GM19238 (cell line): ENCODE measurements at regions not wholly inside any gene's neighbourhood (a gene's known extent, or its start where the extent isn't known, plus 50 kb on each side); places are given as distances from the start of the nearest gene placed in this dataset.

Source experiments
- DNase-seq: peaks from one replicate; pipeline ENCODE4 v3.0.0; 2011; ENCODE audit warnings: low spot score; ENCODE audit not compliant: insufficient read length

DNA sequence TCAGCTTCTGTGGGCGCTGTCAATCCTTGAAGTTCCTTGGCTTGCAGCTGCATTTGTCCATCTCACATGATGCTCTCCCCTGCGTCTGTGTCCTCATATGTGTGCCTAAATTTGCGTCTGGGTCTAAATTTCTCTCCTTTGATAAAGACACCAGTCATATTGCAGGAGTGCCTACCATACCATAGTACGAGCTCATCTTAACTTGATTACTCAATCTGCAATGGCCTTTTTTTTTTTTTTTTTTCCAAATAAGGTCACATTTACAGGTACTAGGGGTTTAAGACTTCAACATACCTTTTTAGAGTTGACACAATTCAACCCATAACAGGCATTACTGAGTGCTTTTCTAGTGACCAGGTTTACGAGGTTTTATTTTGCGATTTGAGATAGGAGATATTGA lies 233.3 kb upstream of the TBX3 start:
- DNase-seq = no peak

DNA sequence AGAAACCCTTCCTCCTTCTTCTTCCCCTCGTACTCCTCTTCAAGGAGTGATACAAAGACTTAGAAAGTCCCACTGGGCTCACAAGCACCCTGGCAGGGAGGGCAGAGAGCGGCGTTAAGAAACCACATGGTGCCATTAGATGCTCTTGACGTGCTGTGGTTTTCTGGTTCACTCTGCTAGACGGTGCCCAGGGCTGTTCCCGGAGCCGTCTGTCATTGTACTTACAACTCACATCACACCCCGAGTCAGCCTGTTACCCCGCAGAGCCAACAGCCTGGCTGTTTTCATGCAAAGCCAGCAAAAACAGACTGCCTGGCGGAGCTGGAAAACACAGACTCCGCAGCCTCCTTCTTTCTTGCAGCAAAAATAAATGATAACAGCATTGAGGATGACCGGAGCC lies 232.6 kb upstream of the TBX3 start:
- DNase-seq = no peak

DNA sequence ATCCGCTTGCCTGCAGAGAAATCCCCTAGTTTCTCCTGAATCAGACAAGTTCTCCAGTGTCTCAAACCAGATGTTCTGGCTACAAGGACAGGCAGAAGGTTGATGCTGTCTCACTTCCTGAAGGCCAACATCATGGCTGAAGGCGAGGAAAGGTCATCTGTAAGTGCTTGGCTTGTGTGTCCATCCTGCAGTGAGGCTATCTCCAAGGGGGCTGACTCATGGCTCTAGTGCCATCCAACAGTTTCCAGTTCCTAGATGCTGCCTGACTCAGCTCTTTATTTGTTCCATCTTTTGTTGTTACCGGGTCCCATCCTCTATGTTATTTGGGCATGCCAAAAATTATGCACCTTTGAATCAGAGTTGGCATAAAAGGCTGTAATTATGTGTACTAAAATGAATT lies 232.1 kb upstream of the TBX3 start:
- DNase-seq = no peak

DNA sequence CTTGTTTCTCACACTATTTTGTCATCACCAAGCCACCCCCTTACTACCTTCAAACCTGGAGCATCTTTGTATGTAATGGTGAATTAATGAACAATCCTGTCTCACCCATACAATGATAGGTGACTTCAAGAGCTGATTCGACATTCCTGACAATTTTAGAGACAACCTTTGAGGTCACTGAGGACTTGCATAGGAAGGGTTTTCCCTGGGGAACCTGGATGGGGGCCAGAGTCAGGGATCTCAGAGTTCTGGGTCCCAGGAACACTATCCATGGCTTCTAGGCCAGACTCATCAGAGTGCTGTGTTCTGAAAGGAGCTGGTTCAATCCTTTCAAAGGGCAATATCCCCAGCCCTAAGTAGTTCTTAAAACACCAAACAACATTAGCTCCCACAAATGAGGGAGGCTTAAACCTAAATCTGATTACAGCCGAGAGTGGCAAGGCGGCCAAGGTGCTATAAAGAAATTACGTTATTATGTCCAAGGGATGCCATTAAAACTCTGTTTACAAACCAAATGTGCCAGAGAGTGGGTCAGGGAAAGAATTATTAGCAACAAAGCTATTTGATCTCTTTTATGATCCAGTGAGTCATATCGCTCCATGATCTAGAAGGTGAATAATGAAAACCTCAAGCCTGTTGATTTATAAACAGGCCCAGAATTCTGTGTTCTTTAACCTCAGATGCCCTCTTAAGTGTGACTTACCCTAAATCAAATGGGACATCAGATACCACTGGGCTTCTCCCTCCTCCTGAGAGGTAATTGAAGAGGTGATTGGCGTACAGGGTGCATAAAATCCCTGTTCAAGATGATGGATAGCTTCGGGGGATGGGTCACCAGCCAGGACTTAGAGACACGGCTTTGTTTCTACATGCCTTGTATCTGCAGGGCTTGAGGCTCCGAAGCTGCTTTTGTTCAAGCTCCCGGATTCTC lies 230.2 kb upstream of the TBX3 start:
- DNase-seq = no peak

DNA sequence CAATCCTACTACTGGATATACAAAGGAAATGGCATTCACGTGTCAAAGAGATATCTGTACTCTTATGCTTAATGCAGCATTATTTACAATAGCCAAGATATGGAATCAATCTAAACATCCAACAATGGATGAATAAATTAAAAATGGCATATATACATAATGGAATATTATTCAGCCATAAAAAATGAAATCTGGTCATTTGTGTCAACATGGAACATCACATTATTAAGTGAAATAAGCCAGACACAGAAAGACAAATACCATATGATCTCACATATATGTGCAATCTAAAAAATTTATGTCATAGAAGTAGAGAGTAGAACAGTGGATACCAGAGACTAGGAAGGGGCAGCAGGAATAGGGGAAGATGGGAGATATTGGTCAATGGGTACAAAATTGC lies 228.8 kb upstream of the TBX3 start:
- no peak for DNase-seq

DNA sequence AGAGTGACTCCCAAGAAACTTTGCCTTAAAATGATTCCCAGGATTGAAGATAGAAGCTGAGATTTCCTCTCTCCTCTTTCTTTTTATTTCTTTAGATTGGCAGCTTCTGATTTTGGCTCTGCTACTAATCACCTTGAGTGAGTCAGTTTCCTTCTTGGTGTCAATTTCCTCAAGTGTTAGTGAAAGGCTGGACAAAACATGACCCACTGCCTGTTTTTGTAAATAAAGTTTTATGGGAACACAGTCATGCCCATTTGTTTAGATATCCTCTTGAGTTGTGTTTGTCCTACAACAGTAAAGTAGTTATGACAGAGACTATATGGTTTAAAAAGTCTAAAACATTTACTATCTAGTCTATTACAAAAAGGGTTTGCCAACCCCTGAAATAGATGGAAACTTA lies 227.2 kb upstream of the TBX3 start:
- DNase-seq = no peak

DNA sequence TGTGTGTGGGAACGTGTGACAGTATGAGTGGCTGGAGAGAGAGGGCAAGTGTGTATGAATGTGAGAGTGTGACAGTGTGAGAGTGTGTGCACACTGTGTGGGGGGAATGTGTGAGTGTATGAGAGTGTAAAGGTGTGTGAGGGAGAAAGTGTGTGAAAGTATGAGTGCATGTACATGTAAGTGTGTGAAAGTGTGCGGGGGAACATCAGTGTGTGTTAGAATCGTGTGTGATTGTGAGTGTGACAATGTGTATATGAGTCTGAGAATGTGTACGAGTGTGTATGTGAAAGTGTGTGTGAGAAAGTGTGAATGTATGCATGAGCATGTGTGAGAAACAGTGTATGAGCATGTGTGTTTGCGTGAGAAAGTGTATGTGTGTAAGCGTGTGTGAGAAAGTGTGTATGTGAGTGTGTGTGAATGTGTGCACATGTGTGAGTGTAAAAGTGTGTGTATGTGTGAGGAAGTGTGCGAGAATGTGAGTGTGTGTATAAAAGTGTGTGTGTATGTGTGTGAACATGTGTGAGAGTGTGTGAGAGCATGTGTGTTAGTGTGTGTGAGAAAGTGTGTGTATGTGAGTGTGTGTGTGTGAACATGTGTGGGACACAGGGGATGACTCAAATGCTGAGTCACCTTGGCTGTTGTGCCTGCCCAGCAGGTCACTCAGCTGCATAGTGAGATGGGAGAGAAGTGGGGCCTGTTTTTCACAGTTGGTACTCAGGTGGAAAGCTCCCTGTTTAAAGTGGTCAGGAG lies 220.5 kb upstream of the TBX3 start:
- no peak for DNase-seq

DNA sequence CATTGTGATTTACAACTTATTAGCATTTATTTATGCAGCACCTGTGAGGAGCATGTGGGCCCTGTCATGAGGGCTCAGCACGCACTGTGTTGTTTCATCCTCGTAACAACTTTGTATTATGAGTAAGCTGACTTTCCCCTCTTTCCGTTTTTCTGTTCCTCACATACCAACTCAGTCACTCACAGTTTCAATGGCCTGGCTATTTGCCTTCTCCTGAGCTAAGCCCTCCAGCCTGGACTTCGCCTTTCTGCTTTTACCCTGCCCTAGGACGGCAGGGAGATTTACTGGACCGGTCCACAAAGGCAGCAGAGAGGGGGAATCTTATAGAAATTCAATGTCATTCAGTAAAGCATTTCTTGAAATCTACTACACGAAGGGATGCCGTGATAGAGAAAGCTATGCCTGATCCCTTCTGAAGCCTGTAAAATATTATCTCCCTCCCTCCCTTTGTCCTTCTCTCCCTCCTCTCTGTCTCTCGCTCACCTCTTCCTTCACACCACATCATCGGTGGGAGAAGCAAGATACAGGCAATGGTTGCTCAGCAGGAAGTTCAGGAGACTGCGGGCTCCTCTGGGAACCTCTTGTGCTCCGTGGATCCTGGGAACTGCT lies 219.2 kb upstream of the TBX3 start:
- DNase-seq = no peak

DNA sequence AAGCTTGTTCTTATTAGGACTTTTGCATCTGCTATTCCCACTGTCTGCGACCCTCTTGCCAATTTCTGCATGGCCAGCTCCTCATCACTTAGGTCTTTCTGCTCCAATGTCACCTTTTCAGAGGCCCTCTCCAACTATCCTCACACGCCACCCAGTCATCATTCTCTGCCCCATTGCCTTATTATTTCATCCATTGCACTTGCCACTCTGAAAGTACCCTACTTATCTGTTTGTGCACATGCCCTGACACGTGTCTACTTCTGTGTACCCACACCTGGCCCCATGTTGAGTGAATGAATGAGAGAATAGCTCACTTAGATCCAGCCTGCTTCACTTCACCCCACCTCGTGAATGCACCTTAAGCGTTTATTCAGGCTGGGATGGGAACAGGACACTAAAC lies 218.7 kb upstream of the TBX3 start:
- no peak for DNase-seq

DNA sequence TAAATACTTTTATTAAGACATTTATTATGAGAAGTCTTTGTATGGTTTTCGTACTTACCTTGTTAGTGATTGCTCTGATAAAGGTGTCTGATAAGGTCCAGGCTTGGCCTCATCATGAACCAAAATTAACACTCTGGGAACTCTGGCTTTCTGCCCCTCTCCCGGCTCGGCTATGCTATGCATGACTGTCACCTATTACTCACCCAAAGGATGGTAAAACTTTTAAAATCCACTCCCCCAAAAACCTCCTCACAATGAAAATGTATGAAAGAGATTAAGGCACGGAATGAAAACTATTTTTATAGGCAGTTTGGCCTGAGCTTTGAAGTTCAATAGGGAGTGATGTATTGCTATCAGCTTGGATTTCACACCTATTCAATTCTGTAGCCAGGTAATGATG lies 217.3 kb upstream of the TBX3 start:
- DNase-seq = no peak

DNA sequence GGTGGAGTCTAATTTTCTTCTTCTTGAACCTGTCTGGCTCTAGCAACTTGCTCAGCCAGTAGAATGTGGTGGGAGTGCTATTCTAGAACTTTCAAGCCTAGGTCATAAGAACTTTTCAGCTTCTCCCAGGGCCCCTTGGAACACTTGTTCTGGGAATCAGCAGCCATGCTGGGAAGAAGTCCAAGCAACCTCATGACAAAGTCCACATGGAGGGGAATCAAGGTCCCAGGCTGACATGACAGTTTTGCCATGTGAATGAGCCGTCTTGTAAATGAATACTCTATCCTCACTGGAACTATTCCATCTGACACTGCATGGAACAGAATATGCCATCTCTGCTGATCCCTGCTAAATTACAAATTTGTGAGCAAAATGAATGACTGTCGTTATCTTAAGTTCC lies 214.2 kb upstream of the TBX3 start:
- DNase-seq = no peak

DNA sequence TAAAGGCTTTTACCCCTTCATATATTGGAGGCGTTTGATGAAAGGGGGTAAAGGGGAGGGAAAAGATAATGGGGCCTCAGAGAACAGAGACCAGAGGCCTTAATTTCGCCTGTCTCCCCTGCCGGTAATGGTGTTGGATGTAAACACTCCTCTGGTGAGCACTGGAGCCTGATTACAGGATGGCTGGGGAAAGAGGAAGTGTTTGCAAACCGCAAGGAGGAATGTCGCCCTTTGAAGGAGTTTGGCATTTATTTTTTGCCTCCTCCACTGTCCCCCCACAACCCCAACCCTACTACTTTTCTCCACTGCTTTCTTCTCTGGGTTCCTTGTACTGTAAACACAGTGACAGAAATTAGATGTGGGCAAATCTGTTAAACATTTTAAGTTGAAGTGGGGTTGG lies 211.9 kb upstream of the TBX3 start:
- no peak for DNase-seq

DNA sequence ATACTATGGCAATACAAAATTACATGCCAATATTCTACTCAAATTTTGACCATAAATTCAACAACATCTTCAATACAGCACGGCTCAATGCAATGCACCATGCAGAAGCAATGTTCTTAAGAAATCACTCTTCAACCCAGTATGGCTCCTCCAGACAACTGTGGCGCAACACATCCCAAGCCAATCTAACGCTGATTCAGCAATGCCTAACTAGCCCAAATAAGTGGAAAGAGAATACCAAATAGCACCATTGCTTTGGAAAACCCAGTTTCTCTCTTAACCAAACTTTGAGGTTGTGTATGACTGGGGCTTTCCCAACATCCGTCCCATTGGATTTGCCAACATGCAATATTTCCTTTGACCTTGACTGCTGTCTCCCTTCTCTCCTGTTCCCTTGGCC lies 211.1 kb upstream of the TBX3 start:
- no peak for DNase-seq

DNA sequence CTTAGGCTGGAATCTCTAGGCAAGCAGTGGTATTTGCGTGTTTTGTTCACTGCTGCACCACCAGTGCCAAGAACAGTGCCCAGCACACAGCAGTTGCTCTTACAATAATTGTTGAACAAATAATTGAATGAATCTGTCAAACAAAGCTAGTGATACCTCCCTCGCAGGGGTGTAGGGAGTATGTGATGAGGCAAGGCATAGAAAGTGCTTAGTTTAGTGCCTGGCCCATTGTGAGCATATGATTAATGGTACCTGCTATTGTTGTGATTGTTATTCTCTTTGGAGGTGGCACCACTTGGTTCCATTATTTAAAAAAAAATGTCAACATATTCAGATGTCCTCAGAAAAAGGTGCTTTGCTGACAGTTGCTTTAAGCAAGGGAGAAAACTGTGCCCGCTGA lies 210.1 kb upstream of the TBX3 start:
- no peak for DNase-seq

DNA sequence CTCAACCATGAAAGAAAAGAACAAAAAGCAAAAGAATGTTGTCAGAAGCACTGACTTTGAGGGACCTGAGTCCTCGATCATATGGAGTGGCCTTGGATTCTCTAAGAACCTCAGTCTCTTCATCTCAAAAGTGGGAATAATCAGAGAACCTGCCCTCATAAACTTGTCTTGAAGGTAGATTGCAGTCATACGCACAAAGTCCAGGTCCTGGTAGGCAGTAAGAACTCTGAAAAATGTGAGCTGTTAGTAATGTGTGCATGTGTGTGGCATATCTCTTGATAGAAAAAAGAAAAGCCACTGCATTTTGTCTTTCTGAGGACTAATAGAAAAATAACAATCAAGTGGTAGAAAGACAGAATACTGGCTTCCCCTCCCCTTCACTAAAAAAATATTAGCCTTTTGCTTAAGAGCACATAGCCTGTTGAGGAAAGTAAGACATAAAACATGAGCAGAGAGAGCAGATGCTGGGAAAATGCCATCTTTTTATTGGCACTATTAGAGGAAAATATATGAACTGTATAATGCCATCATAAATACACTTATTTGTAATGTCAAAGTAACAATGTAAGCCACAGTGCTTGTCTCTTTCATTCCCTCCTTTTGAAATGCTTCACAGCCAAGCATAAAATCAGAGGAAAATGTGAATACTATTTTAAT lies 205.1 kb upstream of the TBX3 start:
- no peak for DNase-seq

DNA sequence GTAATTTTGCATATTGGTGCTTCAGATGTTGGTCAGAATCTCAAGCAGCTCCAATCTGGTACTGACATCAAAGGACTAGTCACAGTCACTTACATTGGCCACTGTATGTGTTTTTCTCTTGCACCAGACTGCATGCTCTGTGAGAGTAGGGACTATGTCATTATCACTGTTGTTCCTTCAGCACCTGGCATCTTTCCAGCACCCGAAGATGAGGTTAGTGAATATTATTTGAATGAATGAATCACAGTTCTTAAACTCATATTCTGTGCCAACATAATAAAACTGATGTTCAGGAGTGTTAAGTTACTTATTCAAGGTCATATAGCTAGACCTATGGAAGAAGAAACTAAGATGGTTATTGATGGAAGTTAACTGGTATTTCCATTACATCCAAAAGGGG lies 204.5 kb upstream of the TBX3 start:
- no peak for DNase-seq

DNA sequence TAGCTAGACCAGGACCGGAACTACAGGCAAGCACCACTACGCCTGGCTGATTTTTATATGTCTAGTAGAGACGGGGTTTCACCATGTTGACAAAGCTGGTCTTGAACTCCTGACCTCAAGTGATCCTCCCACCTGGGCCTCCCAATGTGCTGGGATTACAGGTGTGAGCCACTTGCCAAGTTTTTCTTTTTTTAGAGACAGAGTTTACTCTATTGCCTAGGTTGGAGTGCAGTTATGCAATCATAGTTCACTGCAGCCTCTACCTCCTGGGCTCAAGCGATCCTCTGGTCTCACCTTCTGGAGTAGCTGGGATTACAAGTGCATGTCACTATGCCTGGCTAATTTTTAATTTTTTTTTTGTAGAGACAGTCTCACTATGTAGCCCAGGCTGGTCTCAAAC lies 201.5 kb upstream of the TBX3 start:
- DNase-seq = no peak

DNA sequence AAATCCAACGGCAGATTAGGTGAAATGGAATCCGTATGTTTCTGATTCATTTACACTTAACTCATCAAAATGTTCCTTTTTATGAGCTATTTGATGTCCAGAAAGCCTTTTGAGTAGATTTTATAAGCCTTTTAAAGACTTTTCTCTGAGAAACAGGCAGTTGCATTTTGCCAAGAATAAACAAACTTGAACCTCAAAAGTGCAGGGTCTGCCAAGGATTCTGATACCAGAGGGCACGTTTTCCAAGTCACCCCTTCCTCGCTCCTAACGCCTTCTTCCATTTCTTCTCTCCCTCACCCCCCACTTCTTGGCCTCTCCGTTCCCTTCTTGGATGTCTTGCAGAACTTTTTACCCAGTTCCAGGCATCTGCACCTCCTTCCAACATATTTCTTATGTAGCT lies 200.6 kb upstream of the TBX3 start:
- DNase-seq = no peak

DNA sequence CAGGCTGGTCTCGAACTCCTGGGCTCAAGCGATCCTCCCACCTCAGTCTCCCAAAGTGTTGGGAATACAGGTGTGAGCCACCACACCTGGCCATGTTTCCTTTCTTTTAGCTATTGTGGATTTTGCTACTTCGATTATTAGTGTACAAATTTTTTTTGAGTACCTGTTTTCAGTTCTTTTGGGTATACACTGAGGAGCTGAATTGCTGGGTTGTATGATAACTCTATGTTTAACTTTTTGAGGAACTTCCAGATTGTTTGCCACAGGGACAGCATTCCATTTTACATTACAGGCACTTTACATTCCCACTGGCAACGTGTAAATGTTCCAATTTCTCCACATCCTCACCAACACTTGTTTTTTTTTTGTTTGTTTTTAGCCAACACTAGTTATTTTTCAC lies 198.1 kb upstream of the TBX3 start:
- no peak for DNase-seq

DNA sequence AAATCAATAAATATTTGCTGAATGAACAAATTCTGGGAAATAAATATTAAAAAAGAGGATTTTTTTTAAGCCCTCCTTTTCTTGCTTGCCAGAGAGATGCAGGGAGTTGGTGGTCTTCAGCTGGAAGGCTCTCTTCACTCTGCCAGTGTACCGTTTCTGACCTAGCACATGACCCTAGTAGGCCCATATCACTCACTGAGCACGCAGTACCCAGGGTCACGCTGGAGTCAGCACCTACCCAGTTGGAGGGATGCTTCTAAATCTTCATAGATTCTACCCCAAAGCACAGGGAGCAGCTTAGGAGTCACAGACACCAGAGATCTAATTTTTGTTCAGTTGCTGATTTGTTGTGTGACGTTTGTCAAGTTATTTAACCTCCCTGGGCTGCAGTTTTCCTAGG lies 195.4 kb upstream of the TBX3 start:
- no peak for DNase-seq

DNA sequence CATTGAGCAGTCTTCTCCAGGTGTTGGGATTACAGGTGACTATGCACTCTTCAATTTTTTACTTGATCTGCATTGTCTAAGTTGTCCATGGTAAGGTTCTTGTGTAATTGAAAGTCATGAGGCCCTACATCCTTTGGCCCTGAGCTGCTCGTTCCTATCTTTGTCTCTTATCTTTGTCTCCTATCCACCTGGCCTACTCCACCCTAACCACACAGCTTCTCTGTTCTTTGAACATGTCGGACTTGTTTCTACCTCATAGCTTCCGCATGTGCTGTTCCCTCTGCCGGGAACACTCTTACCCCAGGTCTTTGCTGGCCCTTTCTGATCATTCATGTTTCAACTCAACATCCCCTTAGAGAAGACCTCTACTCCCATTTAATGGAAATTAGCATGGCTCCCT lies 194.8 kb upstream of the TBX3 start:
- no peak for DNase-seq
